HCEC 1CT (cell line): ENCODE measurements at regions not wholly inside any gene's neighbourhood (a gene's known extent, or its start where the extent isn't known, plus 50 kb on each side); places are given as distances from the start of the nearest gene placed in this dataset.

Experiments used
- DNase-seq: peaks from one replicate; pipeline ENCODE4 v3.0.0-alpha.2; 2017

DNA sequence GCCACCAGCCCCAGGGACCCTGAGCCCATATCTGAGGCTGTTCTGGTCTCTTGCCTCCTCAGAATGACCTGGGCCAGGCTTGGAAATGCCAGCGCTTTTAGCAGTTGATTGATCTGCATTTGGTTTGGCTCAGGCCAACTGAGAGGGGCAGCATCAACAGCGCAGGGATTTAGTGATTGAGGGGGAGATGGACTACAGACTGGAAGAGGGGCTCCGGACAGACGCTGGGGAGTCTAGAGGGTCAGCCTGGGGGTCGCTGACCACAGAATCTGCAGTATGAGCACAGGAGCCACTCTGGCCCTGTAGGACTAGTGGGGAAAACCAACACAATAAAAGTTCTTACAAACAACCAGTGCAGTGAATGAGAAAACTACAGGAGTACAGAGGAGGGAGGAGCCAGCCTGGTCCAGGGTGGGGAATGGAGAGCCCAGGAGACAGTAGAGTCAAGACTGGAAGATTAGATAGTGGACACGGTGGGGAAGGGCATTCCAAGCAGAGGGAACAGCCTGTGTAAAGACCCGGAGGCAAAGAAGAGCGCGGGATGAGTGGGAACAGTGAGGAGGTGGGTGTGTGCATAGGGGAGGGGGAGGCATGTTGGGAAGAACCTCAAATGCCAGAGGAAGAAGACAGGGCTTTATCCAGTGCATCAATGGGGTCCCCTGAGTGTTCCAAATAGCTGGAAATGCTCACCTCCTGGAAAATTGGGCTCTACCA, 128.9 kb downstream of the MRM1 start:
- DNase-seq = no peak

DNA sequence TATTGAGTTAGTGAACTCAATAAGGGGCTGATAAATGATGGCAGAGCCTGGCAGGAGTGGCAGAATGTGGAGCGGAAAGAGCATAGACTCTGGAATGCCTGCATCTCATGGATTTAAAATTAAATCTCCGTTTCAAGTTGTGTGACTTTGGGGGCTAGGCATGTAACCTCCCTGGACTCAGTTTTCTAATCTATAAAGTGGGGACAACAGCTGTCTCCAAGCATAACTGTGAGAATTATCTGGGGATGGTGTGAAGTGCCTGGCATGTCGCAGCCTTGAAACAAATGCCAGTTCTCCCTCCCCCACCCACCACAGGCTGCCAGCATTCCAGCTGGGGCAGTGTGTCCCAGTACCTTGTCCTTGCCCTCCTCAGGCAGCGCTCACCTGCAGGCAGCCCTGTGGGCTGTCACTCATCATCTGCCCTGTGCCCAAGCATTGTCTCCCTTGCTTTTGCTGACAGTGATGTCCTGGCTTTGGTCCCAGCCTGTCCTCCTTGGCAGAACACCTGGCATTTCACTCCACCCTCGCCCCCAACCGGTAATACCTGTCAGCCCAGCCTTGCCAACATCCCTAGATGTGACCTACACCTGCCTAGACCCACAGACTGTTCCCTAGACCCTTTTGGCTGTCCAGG, 129.6 kb downstream of the MRM1 start:
- DNase-seq = no peak

DNA sequence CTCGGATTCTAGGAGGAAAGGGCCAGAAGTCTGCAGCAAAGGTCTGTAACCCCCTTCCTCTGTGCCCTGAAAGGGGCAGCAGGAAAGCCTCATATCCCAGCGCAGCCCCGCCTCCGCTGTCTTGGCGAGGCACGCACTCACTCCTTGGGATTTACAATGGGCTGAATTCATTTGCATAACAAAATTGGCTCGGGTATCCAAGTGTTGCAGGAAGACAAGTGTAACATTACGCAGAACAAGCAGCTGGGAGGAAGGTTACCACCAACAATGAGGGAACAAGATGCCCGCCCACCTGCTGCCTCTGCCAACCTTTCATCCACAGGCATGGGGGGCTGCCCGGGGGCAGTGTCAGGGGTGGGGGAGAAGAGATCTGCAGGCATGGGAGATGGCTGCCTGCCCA, 130.4 kb downstream of the MRM1 start:
- no peak for DNase-seq

DNA sequence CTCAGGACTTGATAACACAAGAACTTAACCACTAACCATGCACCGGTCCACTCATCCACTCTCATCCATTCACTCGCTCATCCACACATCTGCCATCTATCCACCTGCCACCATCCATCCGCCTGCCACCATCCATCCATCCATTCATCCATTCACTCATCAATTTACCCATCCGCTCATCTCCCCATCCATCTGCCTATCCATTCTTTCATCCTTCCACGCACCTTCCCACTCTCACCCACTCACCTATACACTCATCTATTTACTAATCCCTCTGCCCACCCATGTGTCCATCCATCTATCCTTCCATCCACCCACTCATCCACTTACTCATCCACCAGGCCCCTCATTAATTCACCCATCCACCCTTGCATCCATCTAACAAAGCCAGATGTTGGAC, 131.0 kb downstream of the MRM1 start:
- DNase-seq = no peak

DNA sequence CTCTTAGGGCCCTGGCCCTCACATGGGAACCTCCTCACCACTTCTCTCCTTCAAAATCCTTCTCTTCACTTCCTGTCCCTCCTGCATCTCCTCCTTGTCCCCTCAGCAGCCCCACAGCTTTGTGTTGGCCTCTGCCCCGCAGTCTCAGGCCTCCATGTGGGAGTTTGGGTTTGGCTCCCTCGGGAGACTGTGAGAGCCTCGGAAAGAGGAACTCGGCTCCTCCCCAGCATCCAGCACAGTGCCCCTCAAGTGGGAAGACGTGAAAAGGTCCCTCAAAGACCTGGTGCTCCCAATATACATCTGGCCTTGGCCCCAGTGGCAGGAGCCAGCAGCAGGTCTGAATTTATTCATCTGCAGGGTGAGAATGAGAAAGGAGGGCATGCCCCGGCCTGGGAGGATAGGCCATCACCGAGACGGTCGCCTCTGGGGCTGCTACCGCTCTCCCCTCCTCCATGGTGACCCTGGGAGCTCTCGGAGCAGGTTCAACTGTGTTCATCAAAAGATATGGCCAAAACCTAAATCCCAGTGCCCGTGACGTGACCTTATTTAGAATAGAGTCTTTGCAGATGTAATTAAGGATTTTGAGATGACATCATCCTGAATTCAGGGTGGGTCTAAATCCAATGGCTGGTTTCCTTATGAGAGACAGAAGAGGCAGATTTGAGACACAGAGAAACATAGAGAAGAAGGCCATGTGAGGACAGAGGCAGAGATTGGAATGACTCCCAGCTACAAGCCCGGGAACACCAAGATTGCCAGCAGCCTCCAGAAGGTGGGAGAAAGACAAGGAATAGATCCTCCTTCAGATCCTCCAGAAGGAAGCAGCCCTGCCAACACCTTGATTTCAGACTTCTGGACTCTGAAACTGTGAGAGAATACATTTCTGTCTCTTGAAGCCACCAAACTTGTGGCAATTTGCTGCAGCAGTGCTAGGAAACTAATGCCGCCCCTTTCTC, 135.1 kb downstream of the MRM1 start:
- no peak for DNase-seq

DNA sequence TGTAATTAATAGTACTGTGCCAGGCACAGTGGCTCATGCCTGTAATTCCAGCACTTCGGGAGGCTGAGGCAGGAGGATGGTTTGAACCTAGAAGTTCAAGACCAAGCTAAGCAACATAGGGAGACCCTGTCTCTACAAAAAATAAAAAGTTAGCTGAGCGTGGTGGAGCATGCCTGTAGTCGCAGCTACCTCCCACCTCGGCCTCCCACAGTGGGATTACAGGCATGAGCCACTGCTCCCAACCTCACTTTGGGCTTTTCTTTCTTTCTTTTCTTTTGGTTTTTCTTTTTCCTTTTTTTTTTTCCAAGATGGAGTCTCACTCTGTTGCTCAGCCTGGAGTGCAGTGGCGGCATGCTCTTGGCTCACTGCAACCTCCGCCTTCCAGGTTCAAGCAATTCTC, 137.8 kb downstream of the MRM1 start:
- DNase-seq = no peak

DNA sequence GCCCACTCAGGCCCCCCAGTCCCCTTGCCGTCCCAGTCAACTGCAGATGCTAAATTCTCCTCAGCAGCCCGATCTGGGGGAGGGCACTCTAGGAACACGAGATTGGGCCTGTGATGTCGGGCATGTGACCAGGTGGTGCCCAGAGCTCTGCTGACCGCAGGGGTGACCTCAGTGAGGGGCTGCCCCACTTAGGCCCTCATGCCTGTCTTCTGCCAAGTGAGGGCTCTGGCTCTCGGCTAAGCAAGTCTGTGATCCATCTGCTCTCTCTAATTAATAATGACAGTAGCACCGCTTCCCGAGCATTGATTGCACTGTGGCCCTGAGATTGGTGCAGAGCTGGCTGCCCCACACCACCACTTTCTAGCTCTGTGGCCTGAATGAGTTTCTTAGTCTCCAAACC, 138.8 kb downstream of the MRM1 start:
- DNase-seq = no peak

DNA sequence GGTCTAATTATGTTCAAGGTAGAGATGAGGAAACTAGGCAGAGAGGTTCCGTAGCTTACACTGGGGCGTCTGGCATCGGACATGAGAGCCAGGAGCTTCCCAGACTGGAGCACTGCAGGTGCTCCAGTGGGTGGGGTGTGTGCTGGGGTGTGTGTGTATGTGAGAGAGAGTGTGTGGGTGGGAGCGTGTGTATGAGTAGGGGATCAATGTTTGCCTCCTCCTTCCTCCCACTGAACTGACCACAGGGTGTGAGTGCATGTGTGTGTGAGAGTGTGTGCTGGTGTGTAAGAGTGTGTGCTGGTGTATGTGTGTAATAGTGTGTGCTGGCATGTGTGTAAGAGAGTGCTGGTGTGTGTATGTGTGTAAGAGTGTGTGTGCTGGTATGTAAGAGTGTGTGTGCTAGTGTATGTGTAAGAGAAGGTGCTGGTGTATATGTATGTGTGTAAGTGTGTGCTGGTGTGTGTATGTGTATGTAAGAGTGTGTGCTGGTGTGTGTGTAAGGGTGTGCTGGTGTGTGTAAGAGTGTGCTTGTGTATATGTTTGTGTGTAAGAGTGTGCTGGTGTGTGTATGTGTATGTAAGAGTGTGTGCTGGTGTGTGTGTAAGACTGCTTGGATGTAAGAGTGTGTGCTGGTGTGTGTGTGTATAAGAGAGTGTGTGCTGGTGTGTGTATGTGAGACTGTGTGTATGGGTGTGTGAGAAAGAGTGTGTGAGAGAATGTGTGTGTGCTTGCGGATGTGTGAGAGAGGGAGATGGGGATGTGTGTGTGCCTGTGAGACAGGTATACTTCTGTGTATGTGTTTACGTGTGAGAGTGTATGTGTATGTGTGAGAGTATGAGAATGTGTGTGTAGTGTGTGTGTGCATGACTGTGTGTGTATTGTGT, 139.9 kb downstream of the MRM1 start:
- no peak for DNase-seq

DNA sequence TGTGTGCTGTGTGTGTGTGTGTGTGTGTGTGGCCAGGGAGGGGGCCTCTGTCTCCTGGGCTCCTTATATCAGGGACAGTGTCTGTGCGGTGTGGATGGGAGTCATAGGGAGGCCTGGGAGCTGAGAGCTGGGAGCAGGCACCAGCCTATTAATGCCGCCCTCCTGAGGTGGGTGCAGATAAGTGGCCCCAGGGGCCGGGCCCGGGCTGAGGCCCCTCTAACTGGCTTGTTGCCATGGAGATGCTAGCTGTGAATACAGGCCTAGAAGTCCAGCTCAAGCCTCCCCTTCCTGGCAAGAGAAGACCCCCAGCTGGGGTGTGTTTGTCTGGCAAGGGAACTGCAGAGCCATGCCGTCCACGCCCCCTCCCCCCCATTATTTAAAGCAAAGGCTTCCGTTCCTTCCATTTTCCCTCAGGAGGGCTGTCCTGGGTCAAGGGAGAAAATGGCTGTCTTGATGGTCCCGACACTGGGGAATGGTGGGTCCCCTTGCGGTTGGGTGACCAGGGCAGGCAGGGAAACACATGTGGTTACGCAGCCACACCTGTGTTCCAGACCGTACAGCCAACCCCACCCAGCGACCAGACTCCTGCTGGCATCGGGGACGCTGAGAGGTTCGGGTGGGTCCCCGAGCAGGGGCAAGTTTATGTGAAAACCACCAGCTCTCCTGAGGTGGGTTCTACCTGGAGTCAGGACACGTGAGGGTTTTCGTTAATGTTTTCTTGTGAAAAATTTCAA, 141.1 kb downstream of the MRM1 start:
- no peak for DNase-seq

DNA sequence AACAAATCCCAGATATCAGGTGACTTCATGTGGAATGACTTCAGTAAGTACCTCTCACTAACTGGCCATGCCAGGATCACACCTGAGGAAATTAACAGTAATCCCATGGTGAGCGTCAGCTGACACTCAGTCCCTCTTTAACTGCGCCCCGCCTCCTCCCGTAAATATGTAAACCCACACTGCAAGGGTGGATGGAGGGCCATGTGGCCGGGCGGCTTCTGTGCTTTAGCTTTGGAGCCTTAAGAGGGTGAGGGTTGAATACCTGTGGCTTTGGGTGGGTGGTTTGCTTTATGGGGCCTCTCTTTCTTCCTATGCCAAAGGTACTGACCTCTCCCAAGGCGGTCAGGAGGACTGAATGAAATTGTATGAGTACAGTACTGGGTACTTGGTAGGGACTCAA, 141.7 kb downstream of the MRM1 start:
- no peak for DNase-seq

DNA sequence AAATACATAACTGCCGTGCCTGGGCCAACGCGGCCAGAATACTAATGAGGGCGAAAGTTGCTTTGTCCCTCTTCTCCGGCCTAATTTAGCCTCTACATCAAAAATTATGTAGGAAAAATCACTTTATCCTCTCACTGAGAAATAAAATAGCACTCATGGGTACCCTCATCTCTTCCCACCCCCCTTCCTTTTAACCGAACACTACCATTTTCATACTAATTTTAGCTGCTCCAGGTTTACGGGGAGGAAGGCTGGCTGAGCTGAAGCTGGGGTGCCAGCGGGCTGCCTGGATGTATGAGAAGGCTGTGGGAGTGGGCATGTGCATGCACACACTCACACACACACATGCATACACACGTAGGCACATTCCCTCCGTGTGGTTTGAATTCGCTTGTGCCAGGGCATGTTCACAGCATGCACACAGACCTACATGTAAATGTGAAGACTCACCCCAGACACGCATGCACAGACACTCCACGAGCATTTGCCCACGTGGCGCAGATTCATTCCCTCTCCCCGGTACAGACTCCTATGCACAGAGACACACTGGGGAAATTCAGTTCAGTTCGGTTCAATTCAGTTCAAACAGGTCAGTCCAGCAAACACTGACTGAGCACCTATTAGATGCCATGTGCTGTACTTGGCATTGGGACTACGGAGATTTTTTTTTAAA, 145.1 kb downstream of the MRM1 start:
- no peak for DNase-seq

DNA sequence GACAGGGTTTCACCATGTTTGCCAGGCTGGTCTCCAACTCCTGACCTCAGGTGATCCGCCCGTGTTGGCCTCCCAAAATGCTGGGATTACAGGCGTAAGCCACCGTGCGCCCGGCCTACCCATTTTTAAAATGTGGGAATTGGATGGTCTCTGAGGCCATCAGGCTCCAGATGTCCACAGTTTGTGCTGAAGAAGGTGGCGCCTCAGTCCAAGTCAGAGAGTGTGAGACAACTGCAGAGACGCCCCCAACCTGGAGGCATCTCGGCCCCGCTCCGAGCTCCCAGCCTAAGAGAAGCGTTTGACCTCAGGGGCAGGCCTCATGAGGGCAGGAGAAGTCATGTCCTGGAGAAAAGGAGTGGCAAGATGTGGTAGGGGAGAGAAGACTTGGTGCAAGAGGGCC, 146.5 kb downstream of the MRM1 start:
- no peak for DNase-seq

DNA sequence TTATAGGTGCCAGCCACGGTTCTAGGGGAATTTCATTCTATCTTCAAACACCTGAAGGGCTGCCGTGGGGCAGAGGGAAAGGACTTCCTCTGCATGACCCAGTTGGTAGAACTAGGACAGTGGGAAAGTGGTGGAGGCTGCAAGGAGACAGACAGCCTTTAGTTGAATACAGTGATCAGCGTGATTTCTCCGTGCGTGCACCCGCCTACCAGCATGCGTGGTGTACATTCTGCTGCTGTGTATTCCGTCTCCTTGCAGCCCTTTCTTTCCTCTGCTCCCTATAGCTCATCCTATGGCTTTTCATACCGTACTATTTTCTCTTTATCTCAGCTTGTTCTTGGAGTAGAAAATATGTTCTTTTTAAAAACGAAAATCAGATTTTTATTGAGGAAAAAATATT, 146.9 kb downstream of the MRM1 start:
- no peak for DNase-seq

DNA sequence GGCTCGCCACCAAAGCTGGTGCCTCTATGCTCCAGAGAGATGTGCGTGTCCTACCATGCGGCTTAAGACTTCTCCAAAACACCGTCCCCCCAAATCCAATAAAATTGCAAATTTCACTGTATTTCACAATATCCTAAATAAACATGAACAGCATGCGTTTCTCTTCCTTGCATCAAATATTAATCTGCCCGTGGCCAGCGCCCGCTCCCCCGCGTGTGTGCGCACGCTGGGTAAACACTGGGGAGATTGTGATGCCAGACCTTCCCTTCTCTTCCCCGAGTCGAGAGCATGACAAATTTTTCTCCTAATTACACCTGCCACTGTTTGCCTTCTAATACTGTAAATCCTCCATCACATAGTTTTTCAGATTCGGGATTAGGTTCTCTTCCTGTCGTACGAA, 148.1 kb downstream of the MRM1 start:
- no peak for DNase-seq

DNA sequence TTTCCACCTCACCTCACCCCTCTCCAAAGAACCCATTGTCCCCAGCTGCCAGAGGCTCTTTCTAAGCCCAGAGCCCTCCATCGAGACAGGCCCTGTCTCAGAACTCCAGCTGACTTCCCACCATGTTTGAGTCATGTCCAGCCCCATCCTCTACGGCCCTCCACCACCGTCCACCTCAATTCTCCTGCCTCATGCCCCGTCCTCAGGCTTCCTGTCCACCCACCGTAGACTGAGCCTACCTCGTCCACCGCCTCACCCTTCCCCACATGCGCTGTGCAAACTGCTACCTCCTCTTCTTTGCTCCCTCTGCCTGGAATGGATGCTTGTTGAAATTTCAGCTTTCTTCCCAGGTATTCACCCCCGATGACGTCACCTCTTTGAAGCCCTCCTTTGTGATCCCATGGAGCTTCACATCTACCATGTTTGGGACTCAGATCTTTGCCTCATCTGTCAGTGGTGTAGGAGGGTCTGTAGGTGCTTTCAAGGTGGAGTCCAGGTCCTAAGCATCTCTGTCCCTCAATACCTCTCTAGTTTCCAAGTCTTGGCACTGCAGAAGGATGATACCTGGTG, 149.0 kb downstream of the MRM1 start:
- no peak for DNase-seq

DNA sequence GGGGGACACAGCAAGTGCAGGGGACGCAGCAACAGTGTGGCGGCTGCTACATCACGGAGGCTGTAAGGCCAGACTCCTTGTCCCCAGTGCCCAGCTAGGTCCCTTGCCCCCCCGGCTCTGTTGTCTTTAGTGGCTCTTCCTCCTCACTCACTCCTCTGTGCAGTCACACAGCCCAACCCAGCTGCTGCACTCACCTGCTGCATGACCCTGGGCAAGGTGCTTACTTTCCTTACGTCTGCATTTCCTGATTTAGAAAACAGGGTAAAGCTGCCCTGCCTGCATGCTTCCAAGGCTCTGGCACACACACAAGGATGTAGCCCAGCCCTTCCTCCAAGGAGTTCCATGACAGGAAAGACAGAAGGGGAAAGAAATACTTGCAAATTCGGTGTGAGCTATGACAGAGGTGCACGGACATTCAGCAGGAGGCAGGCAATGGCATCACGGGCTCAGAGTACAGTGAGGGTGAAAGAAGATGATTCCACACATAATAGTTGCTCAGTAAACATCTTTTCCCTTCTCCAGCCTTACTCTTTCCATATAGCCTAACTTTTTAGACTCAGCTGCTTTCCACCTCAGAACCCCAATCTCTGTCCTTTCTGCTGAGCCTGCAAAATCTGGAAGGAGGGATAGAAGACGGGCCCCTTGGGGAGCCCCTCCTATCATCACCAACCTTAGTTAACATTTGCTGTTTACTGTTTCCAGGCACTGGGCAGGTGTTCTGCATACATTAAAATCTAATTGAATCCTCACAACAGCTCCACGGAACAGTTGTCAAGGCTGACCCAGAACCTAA, 150.9 kb downstream of the MRM1 start:
- DNase-seq = no peak

DNA sequence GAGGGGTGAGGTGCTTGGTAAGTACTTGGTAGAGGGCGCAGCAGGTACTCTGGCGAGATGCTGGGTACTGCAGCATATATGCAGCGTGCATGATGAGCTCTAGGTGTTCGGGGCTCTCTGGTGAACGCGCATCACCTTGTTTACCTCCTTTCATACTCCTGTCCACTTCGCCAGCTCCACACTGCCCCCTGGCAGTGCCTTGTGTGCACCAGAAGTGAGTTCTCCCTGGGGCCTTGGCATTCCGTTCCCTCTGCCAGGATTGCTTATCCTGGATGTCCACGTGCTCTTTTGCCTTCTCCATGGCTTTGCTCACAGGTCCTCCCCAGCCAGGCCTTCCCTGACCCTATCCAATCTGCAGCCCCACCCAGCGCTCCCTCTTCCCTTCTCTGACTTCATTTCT, 154.2 kb downstream of the MRM1 start:
- DNase-seq = no peak

DNA sequence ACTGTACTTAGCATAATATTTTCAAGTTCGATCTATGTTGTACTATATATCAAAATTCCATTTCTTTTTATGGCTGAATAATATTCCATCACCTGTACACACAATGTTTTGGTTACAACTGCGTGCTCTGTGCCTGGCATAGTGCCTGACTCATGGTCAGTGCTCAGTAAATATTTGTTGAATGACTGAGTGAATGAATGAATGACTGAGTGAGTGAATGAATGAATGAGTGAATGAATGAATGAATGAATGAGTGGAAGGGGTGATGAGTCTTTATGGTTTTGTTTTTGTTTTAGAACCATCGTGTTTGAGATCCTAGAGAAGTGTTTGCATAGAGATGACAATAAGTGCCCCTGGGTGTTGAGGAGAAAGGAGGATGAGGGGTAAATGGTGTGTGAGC, 155.3 kb downstream of the MRM1 start:
- DNase-seq = no peak

DNA sequence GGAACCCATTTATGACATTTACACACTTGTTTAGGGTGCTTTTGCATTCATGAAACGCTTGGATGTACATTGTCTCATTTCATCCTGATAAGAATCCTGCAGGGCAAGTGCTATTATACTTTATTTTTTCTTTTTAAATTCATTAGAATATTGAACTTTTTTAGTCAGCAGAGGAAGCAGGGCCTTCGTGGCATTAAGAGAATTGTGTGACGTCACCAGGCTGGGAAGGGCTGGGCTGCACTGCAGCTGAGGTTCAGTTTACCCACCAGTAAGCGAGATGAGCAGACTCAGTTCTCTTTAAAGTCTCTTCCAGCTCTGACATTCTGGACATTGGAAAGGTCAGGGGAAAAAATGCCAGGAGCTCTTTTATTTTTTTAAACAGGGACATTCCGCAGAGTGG, 159.0 kb downstream of the MRM1 start:
- DNase-seq = no peak

DNA sequence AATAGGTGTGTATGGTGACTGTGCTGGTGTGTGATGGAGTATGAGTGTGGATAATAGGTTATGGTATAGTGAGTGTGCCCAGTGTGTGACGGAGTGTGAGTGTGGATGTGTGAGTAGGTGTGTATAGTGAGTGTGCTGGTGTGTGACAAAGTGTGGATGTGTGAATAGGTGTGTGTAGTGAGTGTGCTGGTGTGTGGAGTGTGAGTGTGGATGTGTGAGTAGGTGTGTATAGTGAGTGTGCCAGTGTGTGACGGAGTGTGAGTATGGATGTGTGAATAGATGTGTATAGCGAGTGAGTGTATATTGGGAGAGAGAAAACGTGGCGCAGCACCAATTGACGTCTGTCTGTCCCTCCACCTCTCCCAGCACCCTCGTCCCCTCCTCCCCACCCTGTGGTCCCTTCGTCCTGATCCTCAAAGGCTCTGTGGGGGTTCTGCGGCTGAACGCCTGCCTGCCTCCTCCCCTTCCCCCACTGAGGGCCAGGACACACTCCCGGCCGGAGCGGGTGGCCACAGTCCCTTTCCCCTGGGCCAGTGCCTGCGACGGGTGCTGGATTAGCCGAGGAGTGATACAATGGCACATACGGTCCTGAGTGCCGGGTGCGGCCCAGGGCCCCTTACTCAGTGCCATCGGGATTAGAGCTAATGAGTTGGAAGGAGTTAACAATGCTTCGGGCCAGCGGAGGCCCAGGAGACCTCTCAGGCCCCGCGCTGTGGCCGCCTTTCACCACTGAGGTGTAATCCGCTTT, 160.0 kb downstream of the MRM1 start:
- no peak for DNase-seq
